HG03025 (cell line): ENCODE measurements at regions not wholly inside any gene's neighbourhood (a gene's known extent, or its start where the extent isn't known, plus 50 kb on each side); places are given as distances from the start of the nearest gene placed in this dataset.

Experiments used
- ATAC-seq: cut with Tn5 transposase; IDR thresholded peaks from one replicate; pipeline ENCODE4 v1.9.1; 2021; ENCODE audit warnings: mild to moderate bottlenecking, moderate library complexity; ENCODE audit not compliant: unreplicated experiment, low FRiP score

DNA sequence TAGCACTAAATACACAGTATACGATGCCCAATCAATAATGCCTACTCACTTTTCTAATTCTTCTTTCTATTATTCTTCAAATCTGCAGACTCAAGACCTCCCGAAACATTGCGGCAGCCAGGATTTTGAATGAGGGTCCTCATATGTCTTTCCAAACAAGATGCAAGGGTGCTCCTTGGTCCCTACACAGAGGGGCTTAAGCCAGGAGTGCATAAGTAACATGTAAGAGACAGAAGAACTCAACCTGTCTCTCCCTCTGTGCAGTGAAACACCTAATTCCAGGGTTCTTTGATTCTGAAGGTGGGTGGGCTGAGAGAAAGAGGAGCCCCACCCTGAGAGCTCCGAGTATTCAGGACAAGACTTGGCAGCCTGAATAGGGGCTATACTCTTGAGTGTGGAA, 117.6 kb downstream of the ZNF280B start:
- no peak for ATAC-seq

DNA sequence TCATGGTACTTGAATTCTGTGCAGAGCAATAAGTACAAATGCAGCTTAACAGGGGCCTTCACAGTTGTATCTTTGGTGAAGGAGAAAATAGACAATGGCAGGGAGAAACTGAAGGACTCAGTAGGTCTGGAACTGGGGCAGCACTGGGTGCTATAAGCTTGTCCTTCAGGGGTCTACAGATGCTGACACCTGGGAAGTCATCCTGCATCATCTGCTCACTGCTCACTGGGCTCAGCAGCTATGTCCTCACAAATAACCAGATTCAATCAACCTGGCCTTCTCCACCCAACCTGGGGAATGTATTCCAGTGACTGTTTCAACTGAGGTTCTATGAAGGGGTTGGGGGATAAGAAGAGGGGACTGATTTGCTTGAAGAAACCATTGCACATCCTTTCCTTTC, 117.0 kb downstream of the ZNF280B start:
- no peak for ATAC-seq

DNA sequence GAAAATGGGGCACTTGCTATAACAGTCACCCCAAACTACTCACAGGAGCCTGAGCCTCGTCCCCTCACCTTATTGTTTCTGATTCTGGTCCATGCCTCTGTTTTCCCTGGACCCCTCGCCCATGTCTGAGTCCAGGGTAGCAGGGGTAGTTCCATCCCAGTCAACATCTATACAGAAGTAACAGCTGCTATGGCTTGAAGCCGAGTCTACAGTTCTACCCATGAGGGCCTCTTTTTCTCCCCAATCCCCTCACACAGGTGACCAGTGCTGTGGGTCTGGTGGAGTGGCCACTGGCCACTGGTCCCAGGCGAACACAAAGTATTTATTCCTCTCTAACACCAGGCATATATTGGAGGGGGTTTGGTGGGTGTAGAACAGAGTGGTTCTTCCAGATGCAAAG, 116.4 kb downstream of the ZNF280B start:
- no peak for ATAC-seq

GRCh38 chr22:22394591-22394990, 114.0 kb downstream of the ZNF280B start:
- no peak for ATAC-seq

DNA sequence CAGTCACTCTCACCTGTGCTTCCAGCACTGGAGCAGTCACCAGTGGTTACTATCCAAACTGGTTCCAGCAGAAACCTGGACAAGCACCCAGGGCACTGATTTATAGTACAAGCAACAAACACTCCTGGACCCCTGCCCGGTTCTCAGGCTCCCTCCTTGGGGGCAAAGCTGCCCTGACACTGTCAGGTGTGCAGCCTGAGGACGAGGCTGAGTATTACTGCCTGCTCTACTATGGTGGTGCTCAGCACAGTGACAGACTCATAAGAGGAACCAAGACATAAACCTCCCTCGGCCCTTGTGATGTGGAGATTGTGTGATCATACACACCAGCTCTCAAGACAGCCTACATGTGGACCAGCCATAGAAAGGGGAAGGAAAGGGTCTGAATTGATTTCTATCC, 113.3 kb downstream of the ZNF280B start:
- no peak for ATAC-seq

GRCh38 chr22:22396741-22397291, 111.7 kb downstream of the ZNF280B start:
- ATAC-seq, result no peak

DNA sequence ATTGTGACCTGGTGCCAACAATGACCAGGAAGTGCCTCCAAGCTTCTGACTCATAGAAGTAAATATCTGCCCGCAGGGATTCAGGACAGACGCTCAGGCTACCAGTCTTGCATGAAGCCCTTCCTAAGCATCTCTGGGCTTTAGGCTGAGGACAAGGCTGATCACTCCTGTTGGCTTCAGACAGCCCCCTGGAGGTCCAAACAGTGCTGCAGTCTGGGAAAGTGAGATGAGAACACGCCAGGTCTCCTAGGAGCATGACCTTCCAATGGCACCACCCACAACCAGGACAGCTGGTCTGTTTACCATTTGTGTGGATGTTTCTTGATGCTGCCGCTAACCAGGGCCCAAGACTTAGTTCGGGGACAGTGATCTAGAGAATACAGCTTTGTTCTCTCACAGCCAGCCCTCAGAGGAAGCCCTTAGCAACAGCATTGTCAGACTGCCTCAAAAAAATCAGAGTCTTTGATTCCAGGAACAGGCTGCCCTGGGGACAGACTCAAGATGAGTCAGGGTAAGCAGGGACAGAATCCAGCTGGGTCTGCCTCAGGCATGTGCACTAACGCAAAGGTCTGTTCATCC, 111.2 kb downstream of the ZNF280B start:
- no peak for ATAC-seq

GRCh38 chr22:22397875-22398524, 110.5 kb downstream of the ZNF280B start:
- ATAC-seq, result no peak

- ATAC-seq, result no peak
Observed at GRCh38 chr22:22398530-22399327, 109.8 kb downstream of the ZNF280B start.

DNA sequence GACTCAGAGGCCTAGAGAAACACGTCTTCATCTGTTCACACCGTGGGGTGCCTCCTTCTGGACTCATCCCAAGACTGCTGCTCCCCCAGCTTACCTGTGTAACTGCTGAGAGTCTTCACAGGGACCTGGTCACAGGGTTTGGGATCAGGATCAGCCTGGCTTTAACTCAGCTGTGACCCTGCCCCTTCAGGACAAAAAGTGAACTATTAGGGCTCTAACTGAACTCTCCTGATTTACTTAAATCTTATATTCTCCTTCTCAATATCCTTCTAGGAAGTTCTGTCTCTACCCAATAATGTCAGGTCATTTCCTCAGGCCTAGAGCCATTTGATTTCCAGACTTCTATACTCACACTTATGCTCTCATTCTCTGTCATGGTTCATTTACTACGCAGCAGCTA, 108.4 kb downstream of the ZNF280B start:
- ATAC-seq, result no peak

- no peak for ATAC-seq
Observed at GRCh38 chr22:22400964-22401363, 107.6 kb downstream of the ZNF280B start.

GRCh38 chr22:22401381-22401780, 107.2 kb downstream of the ZNF280B start:
- no peak for ATAC-seq

GRCh38 chr22:22403306-22403705, 105.2 kb downstream of the ZNF280B start:
- ATAC-seq, result no peak

GRCh38 chr22:22403771-22404170, 104.8 kb downstream of the ZNF280B start:
- ATAC-seq, result no peak

GRCh38 chr22:22404598-22405284, 103.8 kb downstream of the ZNF280B start:
- ATAC-seq, result no peak

- ATAC-seq, result no peak
Observed at GRCh38 chr22:22406445-22407027, 102.0 kb downstream of the ZNF280B start.

DNA sequence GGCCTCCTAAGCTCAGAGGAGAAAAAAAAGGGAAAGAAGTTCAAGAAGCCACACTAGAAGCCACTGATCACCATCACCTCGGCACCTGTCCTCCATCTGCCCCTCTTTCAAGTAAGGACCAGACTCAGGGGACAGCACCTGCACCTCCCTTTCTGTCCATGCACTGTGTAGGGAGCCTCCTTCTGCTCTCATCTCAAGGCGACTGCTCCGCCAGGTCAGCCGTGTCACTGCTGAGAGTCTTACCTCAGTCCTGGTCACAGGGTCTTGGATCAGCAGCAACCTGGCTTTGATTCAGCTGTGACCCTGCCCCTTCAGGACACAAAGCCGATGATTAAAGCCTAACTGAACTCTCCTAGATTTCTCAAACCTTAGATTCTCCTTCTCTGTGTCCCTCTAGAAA, 101.5 kb downstream of the ZNF280B start:
- no peak for ATAC-seq

- no peak for ATAC-seq
Observed at GRCh38 chr22:22408269-22408668, 100.3 kb downstream of the ZNF280B start.

DNA sequence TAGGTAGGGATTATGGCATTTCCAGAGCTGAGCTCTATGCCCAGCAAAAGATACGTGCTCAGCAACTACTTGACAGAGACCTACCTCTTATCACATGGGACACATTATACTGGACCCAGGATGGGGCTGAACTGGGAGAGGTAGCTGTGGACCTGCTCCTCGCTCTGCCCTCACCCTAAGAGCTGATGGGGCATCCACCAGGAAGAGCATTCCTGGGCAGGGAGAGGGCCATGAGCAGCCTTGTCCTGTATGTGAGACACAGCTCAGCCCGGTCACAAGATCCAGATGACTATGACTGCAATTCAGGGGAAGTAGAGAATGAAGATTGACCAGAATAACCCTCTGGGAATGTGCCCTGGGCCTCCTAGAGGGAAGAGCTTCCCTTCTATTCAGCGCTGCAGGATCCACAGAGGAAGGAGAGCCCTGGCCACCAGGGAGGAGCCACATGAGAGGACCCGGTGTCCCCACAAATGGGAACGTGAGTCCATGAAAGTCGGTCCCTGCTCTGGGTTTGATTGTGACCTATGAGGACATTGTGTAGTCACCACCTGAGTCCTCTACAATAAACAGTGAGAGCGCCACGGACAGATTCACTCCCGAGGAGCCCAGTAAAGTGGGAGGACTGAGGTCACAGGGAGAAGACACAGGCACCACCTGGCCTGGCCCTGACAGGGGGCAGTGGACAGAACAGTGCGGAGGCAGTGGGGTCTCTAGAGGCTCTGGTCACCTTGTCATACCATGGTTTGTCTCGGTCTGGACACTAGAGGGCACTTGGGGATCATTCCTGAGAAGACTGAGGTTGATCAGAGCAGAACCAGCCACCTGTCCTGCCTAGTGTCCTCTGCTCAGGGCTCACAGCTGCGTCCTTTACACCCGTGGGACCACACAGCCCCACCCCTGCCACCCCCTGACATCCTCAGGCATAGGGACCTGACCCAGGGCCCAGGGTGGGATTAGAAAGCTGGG, 99.5 kb downstream of the ZNF280B start:
- no peak for ATAC-seq
